ENCODE measurements at regions not wholly inside any gene's neighbourhood (a gene's known extent, or its start where the extent isn't known, plus 50 kb on each side); places are given as distances from the start of the nearest gene placed in this dataset.

- TF ChIP-seq GATA2 (IDR thresholded peaks at IDR 0.05; ENCODE audit: low read depth, low read length) (no peak), GATA3 (IDR thresholded peaks at IDR 0.05; ENCODE audit: low read depth, low read length) (no peak)
These were observed 803.9 kb downstream of the C4orf33 start for GRCh38 chr4:129899849-129900248.
